ENCODE measurements at regions not wholly inside any gene's neighbourhood (a gene's known extent, or its start where the extent isn't known, plus 50 kb on each side); places are given as distances from the start of the nearest gene placed in this dataset.

DNA sequence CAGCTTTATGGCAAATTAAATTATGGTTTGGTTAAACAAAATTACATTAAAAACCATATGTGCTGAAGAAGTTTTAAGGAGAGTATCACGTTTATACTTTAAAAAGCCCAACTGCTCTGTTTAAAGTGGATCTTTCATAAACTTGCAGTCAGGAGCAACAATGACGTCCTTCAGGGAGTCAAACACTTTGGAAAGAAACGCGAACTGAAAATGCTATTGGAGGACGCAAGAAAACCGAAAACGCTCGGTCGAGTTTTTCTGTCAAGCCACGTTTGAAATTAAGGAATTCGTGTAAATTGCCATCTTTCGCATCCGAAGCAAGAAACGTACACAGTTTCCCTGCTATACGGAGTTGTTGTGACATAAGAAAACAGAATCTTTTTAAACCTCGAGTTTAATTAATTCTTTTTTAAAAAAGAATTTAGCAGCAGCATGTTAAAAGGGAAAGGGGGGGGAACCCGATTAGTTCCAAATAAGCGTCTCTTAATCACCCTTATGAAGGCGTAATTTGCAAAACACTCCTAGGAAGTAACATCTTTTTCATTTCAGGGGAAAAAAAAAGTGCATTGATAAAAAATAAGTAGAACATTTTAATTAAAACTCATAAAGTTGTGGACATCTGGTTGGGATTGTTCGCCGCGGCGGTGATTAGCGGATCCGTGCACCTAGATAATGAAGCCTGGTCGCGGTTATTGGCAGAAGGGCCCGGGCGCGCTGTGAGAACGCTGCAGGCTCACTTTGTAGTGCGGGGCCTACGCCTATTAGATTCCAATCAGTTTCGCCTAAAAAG, 295.4 kb downstream of the TFAP2C start (continued):
- TF ChIP-seq ETV6 (conservative IDR thresholded peaks at IDR 0.05 in 1 of 2, IDR thresholded peaks at IDR 0.05 in 1 of 2; ENCODE audit: borderline replicate concordance in 1 of 2, low read depth in 1 of 2) (no peak), NFIC (IDR thresholded peaks at IDR 0.05; ENCODE audit: low read depth, low read length) (no peak), PML (IDR thresholded peaks at IDR 0.05; ENCODE audit: low read length) (no peak), ASH2L (IDR thresholded peaks at IDR 0.05; ENCODE audit: borderline replicate concordance, low read depth) (no peak)
- TF ChIP-seq, protein P1, sequence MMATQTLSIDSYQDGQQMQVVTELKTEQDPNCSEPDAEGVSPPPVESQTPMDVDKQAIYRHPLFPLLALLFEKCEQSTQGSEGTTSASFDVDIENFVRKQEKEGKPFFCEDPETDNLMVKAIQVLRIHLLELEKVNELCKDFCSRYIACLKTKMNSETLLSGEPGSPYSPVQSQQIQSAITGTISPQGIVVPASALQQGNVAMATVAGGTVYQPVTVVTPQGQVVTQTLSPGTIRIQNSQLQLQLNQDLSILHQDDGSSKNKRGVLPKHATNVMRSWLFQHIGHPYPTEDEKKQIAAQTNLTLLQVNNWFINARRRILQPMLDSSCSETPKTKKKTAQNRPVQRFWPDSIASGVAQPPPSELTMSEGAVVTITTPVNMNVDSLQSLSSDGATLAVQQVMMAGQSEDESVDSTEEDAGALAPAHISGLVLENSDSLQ (IDR thresholded peaks at IDR 0.05): no peak
- TF ChIP-seq, protein P2, sequence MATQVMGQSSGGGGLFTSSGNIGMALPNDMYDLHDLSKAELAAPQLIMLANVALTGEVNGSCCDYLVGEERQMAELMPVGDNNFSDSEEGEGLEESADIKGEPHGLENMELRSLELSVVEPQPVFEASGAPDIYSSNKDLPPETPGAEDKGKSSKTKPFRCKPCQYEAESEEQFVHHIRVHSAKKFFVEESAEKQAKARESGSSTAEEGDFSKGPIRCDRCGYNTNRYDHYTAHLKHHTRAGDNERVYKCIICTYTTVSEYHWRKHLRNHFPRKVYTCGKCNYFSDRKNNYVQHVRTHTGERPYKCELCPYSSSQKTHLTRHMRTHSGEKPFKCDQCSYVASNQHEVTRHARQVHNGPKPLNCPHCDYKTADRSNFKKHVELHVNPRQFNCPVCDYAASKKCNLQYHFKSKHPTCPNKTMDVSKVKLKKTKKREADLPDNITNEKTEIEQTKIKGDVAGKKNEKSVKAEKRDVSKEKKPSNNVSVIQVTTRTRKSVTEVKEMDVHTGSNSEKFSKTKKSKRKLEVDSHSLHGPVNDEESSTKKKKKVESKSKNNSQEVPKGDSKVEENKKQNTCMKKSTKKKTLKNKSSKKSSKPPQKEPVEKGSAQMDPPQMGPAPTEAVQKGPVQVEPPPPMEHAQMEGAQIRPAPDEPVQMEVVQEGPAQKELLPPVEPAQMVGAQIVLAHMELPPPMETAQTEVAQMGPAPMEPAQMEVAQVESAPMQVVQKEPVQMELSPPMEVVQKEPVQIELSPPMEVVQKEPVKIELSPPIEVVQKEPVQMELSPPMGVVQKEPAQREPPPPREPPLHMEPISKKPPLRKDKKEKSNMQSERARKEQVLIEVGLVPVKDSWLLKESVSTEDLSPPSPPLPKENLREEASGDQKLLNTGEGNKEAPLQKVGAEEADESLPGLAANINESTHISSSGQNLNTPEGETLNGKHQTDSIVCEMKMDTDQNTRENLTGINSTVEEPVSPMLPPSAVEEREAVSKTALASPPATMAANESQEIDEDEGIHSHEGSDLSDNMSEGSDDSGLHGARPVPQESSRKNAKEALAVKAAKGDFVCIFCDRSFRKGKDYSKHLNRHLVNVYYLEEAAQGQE (IDR thresholded peaks at IDR 0.05; ENCODE audit: low read depth, low read length): no peak
